ENCODE measurements at regions not wholly inside any gene's neighbourhood (a gene's known extent, or its start where the extent isn't known, plus 50 kb on each side); places are given as distances from the start of the nearest gene placed in this dataset.

DNA sequence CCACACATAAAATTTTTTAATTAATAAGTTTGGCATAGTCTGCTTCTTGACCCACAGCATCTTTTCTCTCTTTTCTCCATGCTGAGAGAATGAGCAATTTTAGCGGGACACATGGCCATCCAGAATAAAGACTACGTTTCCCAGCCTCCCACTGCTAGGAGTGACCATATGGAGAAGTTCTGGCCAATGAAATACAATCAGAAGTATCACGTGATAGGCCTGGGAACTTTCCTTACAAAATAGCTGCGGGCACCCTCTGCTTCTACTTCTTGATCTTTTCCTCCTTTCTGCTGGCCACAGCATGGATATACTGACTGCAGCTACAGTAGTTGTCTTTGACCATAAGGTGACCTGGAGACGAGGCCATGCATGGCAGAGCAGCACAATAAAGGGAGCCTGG is 348.0 kb downstream of the BCOR start:
- DNase-seq (ENCODE audit: extremely low read depth, low read depth): no peak
- TF ChIP-seq, protein P1, sequence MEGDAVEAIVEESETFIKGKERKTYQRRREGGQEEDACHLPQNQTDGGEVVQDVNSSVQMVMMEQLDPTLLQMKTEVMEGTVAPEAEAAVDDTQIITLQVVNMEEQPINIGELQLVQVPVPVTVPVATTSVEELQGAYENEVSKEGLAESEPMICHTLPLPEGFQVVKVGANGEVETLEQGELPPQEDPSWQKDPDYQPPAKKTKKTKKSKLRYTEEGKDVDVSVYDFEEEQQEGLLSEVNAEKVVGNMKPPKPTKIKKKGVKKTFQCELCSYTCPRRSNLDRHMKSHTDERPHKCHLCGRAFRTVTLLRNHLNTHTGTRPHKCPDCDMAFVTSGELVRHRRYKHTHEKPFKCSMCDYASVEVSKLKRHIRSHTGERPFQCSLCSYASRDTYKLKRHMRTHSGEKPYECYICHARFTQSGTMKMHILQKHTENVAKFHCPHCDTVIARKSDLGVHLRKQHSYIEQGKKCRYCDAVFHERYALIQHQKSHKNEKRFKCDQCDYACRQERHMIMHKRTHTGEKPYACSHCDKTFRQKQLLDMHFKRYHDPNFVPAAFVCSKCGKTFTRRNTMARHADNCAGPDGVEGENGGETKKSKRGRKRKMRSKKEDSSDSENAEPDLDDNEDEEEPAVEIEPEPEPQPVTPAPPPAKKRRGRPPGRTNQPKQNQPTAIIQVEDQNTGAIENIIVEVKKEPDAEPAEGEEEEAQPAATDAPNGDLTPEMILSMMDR (IDR thresholded peaks at IDR 0.05; ENCODE audit: low read depth, low read length): no peak

DNA sequence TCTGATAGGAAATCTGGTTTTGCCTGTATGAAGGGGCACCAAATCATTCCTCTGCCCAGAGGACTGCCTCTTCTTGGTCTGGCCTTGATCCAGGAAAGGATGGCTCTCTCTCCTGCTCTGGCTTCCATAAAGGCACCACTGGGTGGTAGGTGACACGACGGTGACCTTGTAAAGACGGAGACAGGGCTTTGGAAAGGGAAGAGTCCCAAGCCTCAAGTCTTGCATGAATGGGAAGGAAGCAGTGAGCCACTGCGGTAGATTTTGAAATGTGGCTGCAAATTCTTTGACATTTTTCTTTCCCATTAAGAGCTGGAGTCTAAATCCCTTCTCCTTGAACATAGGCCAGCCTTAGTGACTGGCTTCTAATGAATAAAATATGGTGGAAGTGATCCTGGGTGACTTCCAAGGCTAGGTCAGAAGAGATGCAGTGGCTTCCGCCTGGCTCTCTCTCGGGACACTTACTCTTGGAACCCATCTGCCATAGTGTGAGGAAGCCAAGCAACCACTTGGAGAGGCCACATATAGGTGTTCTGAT is 347.4 kb downstream of the BCOR start:
- TF ChIP-seq, protein P1 (IDR thresholded peaks at IDR 0.05; ENCODE audit: low read depth, low read length): no peak
- DNase-seq (ENCODE audit: extremely low read depth, low read depth): no peak

DNA sequence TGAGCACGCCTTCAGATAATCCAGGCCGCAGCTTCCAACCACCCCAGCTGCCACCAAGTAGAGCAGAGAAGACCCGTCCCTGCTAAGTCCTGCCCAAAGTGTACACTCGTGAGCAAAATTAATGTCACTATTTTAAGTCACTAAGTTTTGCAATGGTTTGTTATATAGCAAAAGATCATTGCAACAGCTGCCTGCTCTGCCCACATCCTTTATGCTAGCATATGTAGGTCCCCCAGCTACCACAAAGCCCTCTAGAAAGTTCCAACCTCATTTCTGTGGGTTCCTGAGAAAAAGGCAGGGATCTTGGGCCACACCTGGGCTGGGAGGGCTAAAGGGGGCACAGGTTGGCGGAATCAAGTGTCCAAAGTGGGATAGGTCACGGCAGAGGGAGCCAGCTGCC is 346.9 kb downstream of the BCOR start:
- DNase-seq (ENCODE audit: extremely low read depth, low read depth): no peak
- TF ChIP-seq, protein P1 (IDR thresholded peaks at IDR 0.05; ENCODE audit: low read depth, low read length): no peak

DNA sequence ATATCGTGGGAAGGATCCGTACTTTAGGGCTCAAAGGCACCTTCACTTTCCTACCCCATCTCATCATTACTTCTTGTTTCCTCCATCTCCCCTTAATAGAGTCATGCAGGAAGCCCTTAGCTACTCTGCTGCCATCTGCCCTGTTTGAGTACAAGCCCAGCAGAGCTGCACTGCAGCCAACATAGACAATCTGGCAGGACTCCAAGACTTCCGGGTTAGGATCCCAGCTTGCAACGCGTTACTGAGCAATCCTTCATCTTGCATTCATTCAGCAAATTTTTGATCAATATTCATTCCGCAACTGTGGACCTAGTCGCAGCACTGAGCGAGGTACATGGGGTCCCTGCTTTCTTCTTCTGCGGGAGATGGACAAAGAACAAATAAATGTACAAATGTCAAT is 344.9 kb downstream of the BCOR start:
- no peak for DNase-seq (ENCODE audit: extremely low read depth, low read depth)
- TF ChIP-seq, protein P1 (IDR thresholded peaks at IDR 0.05; ENCODE audit: low read depth, low read length): no peak

DNA sequence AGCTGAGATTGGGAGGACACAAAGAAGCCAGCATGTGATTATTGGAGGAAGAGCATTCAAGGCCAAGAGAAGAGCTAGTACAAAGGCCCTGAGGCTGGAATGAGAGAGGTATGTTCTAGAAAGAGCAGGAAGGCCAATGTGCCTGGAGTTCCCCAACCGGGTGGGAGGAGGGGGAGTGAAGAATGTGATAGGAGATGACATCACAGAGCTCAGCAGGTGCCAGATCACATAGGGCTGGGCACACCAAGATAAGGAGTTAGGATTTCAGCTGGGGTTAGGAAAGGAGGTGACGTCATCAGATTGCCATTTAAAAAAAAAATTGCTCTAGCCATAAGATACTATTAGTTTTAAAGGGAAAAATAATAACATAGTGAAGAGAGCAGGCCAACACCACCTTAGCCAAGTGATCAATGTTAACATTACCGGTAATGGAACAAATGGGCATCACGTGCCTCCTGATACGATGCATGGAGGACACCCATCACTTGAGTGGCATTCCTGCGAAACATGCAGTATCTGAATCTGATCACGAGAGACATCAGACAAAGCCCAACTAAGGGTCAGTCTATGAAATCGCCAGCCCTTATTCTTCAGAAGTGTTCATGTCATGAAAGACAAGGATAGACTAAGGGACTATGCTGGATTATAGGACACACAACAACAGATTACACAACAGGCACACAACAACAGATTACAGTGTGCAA is 344.3 kb downstream of the BCOR start:
- DNase-seq (ENCODE audit: extremely low read depth, low read depth): no peak
- TF ChIP-seq, protein P1 (IDR thresholded peaks at IDR 0.05; ENCODE audit: low read depth, low read length): no peak

DNA sequence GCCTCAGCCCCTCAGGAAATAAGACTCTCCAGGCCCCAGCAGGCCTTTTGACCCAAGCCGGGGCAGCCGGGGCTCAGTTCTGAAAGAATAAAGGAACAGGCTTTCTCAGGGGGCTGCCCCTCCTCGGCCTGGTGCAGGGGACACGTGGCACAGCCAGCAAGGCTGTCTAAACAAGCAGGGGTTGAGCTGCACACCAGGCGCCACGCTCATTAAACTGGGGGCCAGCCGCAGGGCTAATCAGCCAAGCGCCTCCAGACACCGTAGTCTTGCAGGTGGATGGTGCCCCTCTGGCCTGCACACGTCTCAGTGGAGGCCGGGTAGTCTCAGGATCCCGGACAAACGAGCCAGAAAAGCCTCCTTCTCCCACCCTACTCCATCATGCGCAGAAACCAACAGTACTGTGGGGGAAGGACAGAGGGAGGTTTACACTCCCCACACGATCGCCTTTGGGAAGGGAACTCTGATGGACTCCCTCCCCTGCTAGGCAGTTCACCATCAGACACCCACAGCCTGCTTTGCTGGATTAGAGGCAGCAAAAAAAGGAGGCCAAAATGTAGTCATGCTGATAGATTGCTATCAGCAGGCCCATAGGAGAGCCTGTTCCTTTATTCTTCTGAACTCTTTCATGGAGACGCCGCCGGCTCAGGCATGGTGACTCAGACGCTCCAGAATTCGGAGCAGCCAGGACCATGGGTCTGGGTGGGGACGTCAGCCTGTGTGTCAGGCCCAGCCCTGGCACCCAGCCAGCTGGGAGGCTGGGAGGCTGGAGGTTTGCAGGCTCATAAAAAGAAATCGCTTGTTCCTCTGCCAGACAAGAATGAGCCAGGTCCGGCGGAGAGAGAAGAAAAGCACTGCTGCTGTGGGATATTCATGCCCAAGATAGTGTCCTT is 342.4 kb downstream of the BCOR start:
- DNase-seq (ENCODE audit: extremely low read depth, low read depth): peak; percentile 71
- TF ChIP-seq, protein P1 (IDR thresholded peaks at IDR 0.05; ENCODE audit: low read depth, low read length): no peak

Data from AG09319 (cell line).